SHP77 treated with DMSO at 0.1 percent for 48 hours (cell line): ENCODE measurements at regions not wholly inside any gene's neighbourhood (a gene's known extent, or its start where the extent isn't known, plus 50 kb on each side); places are given as distances from the start of the nearest gene placed in this dataset.

Experiments used
- DNase-seq: peaks from one replicate; lab custom pipeline; 2025; lab: John Stamatoyannopoulos, UW

DNA sequence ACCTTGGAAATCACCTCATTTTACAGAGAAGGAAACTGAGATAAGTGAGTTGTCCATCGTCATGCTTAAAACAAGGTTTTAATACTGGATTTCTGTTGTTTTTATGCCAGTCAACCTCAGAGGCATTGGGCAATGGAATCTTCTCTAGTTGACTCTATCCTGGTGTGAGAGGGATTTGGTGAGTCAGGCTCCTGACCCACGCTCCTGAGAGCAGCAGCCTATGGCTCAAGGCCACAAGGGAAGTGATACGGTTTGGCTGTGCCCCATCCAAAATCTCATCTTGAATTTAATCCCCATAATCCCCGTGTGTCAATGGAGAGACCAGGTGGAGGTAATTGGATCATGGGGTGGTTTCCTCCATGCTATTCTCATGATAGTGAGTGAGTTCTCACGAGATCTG is 90.1 kb downstream of the TLR5 start:
- no peak for DNase-seq

DNA sequence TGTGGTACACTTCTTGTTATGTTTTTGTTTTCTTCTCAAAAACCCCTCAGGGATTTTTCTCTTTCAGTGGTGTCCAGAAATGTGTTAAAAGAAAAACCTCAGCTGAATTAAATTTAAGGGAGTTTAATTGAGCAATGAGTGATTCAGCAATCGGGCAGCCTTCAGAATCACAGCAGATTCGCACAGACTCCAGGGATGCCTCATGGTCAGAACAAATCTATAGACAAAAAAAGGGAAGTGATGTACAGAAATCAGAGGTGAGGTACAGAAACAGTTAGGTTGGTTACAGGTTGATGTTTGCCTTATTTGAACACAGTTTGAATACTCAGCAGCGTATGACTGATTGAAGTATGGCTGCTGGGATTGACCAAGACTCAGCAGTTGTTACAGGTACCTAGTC is 86.2 kb downstream of the TLR5 start:
- no peak for DNase-seq

DNA sequence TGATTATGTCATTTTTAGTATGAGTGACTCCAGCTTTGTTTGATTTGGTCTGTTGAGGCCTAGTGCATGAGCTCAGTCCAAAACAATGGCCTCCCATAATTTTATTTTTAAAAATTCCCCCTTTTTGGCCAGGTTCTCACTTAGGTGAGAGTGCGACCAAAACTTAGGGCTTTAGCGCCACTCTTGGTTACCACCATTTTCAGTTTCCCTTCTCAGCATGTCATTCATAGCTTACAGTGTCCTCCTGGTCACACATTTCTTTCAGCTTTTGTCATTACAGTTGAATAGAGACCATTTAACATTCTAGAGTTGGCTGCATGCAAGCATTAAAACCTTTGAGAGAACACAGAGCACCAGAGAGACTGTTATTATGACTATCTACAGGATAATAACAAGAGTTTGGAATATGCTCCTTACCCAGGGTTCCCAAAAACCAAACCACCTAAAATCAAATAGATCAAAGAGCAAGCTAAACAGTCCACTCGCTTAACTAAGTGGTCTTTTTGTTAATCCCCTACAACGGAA is 85.4 kb downstream of the TLR5 start:
- DNase-seq: no peak
